ENCODE measurements at regions not wholly inside any gene's neighbourhood (a gene's known extent, or its start where the extent isn't known, plus 50 kb on each side); places are given as distances from the start of the nearest gene placed in this dataset.

DNA sequence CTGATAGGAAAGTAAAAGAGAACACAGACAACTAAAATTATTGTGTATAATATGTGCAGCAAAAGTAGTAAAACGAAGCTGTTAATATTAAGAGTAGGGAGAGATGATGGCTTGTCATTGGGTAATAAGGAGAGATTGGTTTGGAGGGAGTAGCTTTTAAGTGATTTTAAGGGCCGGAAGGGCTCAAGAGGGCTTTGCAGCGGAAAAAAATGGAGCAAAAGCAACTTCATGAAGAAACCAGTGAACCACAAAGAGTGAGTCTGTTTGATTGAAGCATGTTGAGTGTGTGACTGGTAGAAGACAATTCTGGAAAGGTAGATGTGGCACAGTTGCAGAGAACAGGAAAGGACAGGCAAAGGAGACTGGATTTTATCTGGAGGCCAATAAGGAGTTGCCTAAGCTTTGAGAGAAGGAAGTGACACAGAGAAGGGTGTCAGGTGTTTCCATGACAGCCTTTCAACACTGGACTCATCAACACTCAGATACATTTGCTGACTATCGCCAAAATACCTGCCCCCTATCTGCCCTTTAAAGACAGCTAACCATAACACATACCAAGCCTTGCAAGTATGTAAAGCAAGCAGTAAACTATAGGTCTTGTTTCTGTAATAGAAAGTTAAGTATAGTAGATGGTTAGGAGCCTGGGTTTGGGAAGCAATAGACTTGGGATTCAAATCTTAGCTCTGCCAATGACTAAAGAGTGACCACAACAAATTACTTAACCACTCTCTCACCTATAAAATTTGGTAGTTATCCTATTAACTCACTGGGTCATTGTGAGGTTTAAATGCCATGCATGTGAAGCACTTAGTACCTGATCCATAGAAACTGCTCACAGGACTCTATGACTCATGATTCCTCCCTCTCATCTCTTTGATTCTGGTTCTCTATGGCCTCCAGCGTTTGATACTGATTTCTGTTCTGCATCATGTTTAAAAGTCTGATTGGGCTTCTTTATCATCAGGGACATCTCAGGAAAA is 117.3 kb upstream of the LMNTD1 start:
- Mint-ChIP-seq H3K4me3 (ENCODE audit: unreplicated experiment) (no peak overlapping the region), H3K27ac (ENCODE audit: unreplicated experiment) (no peak overlapping the region), H3K9me3 (ENCODE audit: unreplicated experiment) (no peaks in the 10 kb centered on the region), H3K36me3 (ENCODE audit: insufficient read depth, unreplicated experiment) (no peaks in the 10 kb centered on the region), H3K27me3 (ENCODE audit: insufficient read depth, unreplicated experiment) (peaks cover 4% of the 10 kb centered on the region), H3K4me1 (ENCODE audit: low read depth, unreplicated experiment) (no peaks in the 10 kb centered on the region)
- Histone ChIP-seq H3K9me3 (0 out of 2 replicates have a peak, but pooled peaks cover 4% of the 10 kb centered on the region), H3K4me1 (peaks cover 9% of the 10 kb centered on the region), H3K27me3 (replicated peaks; ENCODE audit: control insufficient read depth, insufficient read depth, low read length) (no peaks in the 10 kb centered on the region), H3K36me3 (ENCODE audit: control insufficient read depth, insufficient read depth, low read length) (no peaks in the 10 kb centered on the region), H3K4me3 (ENCODE audit: low read depth, low read length) (no peak overlapping the region)
- no peak for DNase-seq
- no TSS peak for BruUV-seq (replicated peaks)
- ChIA-PET POLR2A (no interaction called here), CTCF (no interaction called here)
- TF ChIP-seq, protein P1, sequence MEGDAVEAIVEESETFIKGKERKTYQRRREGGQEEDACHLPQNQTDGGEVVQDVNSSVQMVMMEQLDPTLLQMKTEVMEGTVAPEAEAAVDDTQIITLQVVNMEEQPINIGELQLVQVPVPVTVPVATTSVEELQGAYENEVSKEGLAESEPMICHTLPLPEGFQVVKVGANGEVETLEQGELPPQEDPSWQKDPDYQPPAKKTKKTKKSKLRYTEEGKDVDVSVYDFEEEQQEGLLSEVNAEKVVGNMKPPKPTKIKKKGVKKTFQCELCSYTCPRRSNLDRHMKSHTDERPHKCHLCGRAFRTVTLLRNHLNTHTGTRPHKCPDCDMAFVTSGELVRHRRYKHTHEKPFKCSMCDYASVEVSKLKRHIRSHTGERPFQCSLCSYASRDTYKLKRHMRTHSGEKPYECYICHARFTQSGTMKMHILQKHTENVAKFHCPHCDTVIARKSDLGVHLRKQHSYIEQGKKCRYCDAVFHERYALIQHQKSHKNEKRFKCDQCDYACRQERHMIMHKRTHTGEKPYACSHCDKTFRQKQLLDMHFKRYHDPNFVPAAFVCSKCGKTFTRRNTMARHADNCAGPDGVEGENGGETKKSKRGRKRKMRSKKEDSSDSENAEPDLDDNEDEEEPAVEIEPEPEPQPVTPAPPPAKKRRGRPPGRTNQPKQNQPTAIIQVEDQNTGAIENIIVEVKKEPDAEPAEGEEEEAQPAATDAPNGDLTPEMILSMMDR (IDR thresholded peaks at IDR 0.05; ENCODE audit: insufficient read depth in 1 of 2, low read depth in 1 of 2, low read length in 1 of 2, severe bottlenecking in 1 of 2, unreplicated experiment in 1 of 2), result no peak
- intact Hi-C loops (cut with micrococcal nuclease; ENCODE audit: unreplicated experiment), result no loop called here

DNA sequence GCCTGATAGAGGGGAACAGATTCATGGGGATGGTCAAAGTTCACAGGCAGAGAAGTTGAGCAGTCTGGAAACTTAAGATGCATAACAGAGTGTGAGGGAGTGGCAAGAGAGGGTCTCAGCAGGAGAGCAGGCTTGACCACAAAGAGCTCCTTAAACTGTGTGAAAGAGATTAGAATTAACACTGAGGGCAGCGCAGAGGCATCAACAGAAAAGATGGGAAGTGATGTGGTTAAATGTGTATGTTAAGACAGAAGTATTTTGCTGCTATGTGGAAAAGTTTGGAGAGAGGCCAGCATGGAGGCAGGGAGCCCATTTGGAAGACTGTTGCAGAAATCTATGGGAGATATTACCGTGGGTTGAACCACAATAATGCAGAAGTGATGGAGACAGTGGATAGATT is 122.7 kb upstream of the LMNTD1 start:
- Mint-ChIP-seq H3K27me3 (ENCODE audit: insufficient read depth, unreplicated experiment) (no peaks in the 10 kb centered on the region), H3K4me1 (ENCODE audit: low read depth, unreplicated experiment) (no peaks in the 10 kb centered on the region), H3K27ac (ENCODE audit: unreplicated experiment) (no peak overlapping the region), H3K9me3 (ENCODE audit: unreplicated experiment) (no peaks in the 10 kb centered on the region), H3K36me3 (ENCODE audit: insufficient read depth, unreplicated experiment) (no peaks in the 10 kb centered on the region), H3K4me3 (ENCODE audit: unreplicated experiment) (no peak overlapping the region)
- no peak overlapping the region for H3K4me3 ChIP-seq (ENCODE audit: low read depth, low read length)
- H3K9me3 ChIP-seq, result no peaks in the 10 kb centered on the region
- ChIA-PET CTCF (no interaction called here), POLR2A (no interaction called here)
- no peak for DNase-seq
- TF ChIP-seq, protein P1 (IDR thresholded peaks at IDR 0.05; ENCODE audit: insufficient read depth in 1 of 2, low read depth in 1 of 2, low read length in 1 of 2, severe bottlenecking in 1 of 2, unreplicated experiment in 1 of 2), result no peak
- H3K4me1 ChIP-seq, result peaks cover 22% of the 10 kb centered on the region
- no peaks in the 10 kb centered on the region for H3K36me3 ChIP-seq (ENCODE audit: control insufficient read depth, insufficient read depth, low read length)
- BruUV-seq (replicated peaks), result no TSS peak
- intact Hi-C loops (cut with micrococcal nuclease; ENCODE audit: unreplicated experiment), result loop anchor here (2.0 to 5.0 kb wide), 2 partner anchors 146 to 417 kb away; no protein-coding TSS in a partner anchor
- H3K27me3 ChIP-seq (replicated peaks; ENCODE audit: control insufficient read depth, insufficient read depth, low read length), result no peaks in the 10 kb centered on the region

DNA sequence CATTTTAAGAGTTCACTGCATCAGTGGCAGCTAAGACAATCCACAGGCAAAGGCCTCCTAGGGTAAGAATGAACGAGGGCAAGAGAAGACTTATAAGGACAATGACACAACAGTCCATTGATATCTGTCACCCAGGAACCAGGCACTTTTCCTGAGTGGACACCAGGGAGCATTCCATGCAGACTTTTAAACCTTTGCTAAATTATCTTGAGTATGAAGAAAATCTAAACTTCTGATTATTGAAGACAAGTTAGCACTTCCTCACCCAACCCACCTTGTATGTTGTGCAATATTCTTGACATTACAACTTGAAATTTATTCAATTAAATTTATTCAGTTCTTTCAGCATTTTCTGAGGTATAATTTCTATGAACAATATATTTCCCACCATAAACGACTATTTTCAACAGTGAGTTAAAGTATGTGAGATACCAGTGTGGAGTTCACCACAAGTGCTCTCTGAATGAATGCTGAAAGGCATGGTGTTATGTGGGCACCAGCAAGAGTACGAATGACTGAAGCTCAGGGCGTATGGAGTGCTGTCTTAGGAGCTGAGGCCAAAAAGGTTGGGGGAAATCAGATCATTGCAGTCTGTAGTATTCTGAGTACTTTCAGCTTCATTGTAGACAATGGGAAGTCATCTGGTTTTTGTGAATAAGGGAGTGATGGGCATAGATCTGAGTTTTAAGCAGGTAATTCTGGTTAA is 124.3 kb upstream of the LMNTD1 start:
- no peaks in the 10 kb centered on the region for H3K27me3 Mint-ChIP-seq (ENCODE audit: insufficient read depth, unreplicated experiment)
- H3K36me3 ChIP-seq (ENCODE audit: control insufficient read depth, insufficient read depth, low read length), result no peaks in the 10 kb centered on the region
- H3K36me3 Mint-ChIP-seq (ENCODE audit: insufficient read depth, unreplicated experiment), result no peaks in the 10 kb centered on the region
- H3K4me1 ChIP-seq, result peaks cover 15% of the 10 kb centered on the region
- H3K4me3 Mint-ChIP-seq (ENCODE audit: unreplicated experiment), result no peak overlapping the region
- H3K27ac Mint-ChIP-seq (ENCODE audit: unreplicated experiment), result no peak overlapping the region
- intact Hi-C loops (cut with micrococcal nuclease; ENCODE audit: unreplicated experiment), result loop anchor here (1.0 to 5.0 kb wide), 4 partner anchors 145 to 415 kb away; no protein-coding TSS in a partner anchor
- H3K4me1 Mint-ChIP-seq (ENCODE audit: low read depth, unreplicated experiment), result no peaks in the 10 kb centered on the region
- no TSS peak for BruUV-seq (replicated peaks)
- CTCF ChIA-PET, result no interaction called here
- H3K27me3 ChIP-seq (replicated peaks; ENCODE audit: control insufficient read depth, insufficient read depth, low read length), result no peaks in the 10 kb centered on the region
- H3K9me3 Mint-ChIP-seq (ENCODE audit: unreplicated experiment), result no peaks in the 10 kb centered on the region
- no peak for DNase-seq
- H3K9me3 ChIP-seq, result no peaks in the 10 kb centered on the region
- TF ChIP-seq, protein P1 (IDR thresholded peaks at IDR 0.05; ENCODE audit: insufficient read depth in 1 of 2, low read depth in 1 of 2, low read length in 1 of 2, severe bottlenecking in 1 of 2, unreplicated experiment in 1 of 2), result peak in 1 of 2 experiments; percentile 21
- H3K4me3 ChIP-seq (ENCODE audit: low read depth, low read length), result no peak overlapping the region
- POLR2A ChIA-PET, result no interaction called here
